Stimulated activated CD8-positive, alpha-beta memory T cell treated with anti-CD3 and anti-CD28 coated beads, Interleukin-7, amount 100 ng/mL, for 48 hours (primary cell): ENCODE measurements at regions not wholly inside any gene's neighbourhood (a gene's known extent, or its start where the extent isn't known, plus 50 kb on each side); places are given as distances from the start of the nearest gene placed in this dataset.

ENCODE experiments used
- DNase-seq, 2 donors: peaks; one replicate each; pipeline ENCODE4 v3.0.0-alpha.2; 2020; ENCODE audit warnings: low read depth in 1 of 2; ENCODE audit errors: extremely low read depth in 1 of 2

DNA sequence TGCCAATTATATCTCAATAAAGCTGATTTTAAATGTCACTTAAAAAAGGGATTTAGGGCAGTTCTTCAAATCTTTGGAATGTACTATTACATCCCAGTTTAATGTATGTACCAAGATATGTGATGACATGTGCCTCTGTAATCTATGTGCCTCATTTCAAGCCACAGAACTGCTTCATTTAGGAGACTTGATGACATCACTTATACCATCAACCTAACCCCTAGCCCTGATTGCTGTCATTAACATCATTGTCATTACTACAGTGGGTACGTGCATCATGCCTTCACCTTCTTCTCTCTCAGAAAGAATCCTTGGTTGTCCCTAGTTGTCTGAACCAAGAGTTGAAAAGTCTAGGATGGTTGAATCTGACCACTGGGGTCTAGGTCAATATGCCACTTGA, 134.3 kb upstream of the RAB11FIP2 start:
- no peak for DNase-seq

GRCh38 chr10:118175148-118175547, 128.4 kb upstream of the RAB11FIP2 start:
- no peak for DNase-seq

- DNase-seq = no peak
These were observed 126.6 kb upstream of the RAB11FIP2 start for GRCh38 chr10:118173296-118173695.

DNA sequence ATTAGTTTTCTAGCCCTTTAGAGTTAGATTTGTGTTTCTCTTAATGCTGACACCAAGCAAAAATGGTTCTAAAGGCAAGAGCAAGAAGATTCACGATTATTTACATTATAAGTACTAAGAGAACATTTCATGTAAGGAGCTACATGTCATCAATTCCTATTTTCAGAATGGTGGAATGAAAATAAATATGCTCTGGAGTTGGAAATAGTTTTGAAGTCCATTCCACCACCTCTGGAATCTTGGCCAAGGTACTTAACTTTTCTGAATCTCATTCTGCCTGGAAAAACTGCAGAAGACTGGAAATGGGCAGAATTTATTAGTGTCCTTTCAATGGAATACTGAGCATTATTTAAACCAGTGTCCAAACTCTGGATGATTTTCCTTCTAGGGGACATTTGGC, 125.1 kb upstream of the RAB11FIP2 start:
- DNase-seq = no peak

DNA sequence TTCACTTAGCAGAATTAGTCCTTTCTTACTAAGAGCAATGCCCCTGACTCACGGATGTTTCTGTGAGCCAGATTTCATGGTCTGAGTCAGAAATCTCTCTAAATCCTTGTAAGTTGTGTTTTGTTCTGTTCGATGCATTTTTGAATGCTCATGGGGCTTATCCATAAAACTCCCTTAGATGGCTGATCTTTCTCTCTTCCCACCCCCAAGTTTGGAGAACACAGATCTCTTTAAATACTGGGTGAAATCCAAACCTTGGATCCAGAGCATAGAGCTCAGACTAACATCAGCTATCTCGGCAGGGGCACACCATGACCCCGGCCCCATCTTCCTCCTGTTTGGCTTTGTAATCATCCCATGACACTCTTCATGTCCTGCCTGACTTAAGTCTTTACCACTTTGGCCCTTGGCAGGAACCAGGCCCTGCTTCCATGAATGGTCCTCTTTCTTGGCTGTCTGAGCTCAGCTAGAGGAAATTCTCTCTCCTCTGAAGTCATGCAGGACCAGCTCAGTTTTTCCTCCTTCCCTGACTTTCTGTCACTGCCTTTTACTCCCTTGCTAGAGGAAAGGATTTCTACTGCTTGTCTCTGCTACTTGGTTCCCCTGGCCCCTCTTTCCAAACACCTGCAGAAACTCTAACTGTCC, 120.4 kb upstream of the RAB11FIP2 start:
- no peak for DNase-seq

DNA sequence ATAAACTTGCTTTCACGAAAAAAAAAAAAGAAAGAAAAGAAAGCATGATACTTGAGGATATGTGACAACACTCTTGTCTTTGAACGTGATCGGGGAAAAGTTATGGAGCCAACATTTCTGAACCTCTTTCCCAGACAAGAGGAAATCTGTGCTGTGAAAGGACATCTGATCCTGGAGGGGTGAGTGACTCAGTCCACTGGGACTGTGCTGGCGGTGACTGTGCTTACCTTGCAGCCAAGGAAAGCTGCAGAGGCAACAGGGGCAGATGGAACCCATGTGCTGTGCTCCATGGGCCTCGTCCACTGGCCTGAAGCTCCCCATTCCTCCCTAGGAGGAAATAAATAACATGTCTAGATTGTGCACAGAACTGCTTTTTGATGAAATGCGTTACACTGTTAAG, 116.5 kb upstream of the RAB11FIP2 start:
- DNase-seq = no peak

DNA sequence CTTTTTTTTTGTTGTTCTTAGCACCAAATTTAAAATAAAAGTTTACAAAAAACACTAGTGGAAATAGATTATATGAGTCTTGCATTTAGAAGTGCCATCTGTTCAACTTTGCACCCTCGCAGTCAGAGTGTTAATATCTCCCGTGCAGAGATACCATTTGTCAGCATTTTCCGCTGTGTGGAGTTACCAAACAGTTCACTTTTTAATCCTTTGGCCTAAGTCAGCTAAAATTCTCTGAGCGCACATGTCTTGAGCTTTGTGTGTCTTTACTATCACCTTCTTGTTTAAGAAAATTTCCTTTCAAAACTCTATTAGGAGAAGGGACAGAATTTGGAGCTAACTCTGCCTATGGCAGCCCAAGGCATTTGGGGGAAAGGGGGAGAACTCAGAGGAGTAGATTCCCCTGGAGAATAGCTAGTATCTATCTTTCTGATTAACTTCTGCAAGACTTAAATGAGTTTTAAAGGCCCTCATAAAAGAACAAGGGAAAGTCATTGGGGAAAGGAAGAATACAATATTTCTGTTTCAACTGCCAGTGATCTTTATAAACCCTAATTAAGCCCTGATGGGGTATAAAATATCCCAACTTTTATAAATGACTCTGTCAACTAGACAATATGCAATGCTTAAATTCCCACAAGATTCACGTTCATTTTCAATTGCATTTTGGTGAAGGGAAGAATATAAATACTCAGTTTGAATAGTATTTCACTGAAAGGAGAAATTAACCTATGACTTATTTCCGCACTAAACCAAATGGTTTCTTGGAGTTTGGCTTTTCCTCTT, 114.9 kb upstream of the RAB11FIP2 start:
- no peak for DNase-seq

DNA sequence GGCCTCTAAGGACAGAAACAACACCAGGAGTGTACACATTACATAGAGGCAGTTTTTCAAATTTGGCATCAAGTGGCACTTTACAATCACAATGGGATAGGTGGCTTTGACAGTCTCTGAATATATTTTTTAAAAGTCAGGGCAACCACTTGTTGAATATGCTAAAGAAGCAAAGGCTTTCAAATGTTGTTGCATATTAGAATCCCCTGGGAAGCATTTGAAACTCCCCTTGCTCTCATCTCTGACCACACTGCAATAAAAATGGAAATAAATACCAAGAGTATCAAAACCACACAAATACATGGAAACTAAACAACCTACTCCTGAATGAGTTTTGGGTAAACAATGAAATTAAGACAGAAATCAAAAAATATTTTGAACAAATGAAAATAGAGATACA, 106.5 kb upstream of the RAB11FIP2 start:
- DNase-seq = no peak

DNA sequence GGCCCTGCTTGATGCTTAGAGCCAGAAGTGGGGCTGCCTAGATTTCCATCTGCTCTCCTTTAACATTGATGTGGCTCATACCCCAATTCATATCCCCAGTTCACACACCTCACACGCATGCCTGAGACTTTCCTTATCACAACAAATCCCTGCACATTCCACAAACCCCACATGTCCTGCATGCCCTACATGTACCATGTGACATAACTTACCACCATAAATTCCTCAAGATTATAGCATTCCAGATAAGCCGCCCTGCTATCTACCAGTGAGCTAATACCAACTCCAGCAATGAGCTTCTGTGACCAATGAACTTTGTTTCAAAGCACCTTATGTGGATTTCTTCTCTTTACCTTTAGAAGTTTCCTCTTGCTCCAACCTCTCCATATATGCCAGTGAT, 104.7 kb upstream of the RAB11FIP2 start:
- DNase-seq = no peak

DNA sequence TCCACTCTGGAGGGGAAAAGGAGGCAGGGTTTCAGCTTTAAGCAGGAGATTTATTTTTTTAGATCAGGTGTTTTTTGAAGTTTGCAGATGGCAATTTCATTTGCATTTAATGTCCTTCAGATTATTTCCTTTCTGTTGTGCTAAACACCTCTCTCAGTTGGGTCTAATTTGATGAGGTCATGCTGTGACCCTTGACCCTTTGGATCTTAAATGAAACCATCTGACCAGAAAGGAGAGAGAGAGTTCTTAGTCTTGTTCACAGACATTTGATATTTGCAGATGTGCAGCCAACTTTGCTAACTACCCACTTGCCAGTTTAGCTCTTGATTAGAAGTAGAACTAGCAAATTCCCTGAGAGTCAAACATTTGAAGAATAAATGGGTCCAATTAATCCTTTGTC, 101.5 kb upstream of the RAB11FIP2 start:
- DNase-seq = no peak

DNA sequence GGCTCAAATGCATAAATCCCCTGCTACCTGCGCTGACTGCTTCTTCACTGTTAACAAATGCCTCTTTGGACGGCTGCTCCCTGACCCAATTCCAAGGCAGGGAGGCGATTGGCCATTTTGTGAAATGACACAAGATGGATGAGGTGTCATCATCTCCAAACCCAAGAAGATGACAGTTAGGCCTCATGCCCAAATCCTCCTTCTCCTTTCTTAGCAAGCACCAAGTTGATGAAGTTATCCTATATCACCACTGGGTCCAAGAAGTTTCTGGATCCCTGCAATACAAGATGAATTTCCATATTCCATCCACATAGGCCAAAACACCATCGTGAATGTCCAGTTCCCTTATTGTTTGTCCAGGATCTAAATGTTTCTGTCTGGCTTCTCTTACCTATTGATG, 98.5 kb upstream of the RAB11FIP2 start:
- DNase-seq = no peak

- DNase-seq = no peak
These were observed 94.7 kb upstream of the RAB11FIP2 start for GRCh38 chr10:118141471-118141870.

DNA sequence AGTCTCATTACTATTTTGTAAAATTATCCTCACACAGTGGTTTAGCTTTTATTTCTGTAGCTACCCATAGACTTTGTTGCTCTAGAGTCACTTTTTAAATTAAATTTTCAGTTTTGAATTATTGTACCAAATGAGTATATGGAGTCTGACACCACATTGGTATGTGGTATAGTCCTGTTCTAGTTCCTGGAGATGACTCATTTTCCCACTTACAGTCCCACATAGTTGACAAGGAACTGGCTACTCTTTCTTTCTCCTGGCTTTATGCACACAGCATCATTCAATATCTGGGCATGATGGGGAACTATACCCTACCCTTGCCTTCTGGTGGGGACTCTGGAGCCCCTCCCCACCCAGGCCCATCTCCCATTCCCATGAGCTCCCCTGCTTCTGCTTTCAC, 92.6 kb upstream of the RAB11FIP2 start:
- no peak for DNase-seq

DNA sequence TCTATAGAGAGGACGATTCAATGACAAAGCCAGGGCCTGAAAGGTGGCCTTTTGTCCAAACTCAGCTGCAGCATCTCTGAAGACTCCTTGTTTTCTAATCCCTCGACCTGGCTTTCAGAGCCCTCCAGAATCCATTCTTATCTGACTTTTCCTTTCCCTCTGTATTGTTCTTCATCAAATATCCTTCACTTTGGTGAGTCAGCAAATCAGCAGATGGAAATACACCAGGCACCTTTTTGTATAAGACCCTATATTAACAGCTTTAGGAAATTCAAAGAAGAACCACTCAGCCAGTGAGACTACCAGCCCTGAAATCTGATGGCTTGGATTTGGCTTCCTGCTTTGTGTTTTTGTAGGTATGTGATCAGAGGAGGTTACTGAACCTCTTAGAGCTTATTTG, 81.9 kb upstream of the RAB11FIP2 start:
- DNase-seq = no peak

- no peak for DNase-seq
These were observed 72.0 kb upstream of the RAB11FIP2 start for GRCh38 chr10:118118716-118119115.

DNA sequence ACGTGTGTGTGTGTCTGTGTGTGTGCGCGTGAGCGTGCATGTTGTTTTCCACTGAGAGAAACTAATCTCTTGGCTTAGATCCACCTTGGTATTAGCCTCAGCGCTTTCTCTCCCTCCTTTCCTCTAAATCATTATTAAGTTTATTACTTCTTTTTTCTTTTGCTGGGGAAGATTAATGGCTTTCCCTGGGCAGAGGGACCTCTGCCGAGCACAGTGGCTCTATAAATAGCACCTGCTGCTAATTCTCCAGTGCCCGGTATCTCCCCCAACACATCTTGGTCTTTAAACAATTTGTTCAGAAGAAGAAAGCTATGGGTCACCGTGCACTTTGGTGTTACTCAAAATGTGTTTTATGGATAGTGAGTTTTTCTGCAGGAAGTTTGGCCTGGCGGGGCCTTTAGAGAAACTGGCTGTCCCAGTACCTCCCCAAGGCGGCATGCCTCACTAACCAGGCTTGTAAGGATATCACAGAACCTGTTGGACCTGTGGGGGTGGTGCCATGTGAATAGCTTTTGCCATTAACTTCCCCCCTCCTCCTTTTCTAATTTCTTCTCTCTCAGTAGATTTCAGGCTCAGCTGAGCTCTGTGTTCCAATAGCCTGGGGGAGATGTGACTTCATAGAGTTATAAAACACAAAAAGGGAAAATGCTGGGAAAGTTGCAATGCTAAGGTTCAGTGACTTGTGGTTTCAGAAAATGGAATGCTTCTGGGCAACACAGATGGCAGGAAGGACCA, 70.1 kb upstream of the RAB11FIP2 start:
- DNase-seq = no peak

GRCh38 chr10:118116362-118116714, 69.6 kb upstream of the RAB11FIP2 start:
- no peak for DNase-seq

DNA sequence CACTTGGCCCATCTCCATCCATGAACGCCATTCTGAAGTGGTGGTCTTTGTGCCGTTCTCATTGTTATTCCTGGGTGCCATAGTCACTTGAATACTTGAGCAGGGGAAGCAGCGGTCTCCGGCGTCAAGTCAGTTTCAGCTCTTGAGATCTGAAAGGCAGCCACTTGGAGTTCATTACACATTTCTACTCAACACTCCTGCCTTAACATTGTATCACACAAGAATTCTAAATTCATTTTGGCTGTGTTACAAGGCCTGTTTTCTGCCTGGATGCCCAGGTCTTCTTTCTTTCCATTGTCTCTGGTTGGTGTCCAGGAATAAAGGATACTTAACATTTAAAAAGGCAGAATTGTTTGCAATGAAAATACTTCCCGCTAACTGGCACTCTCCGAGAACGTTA, 69.0 kb upstream of the RAB11FIP2 start:
- no peak for DNase-seq

GRCh38 chr10:118114992-118115391, 68.3 kb upstream of the RAB11FIP2 start:
- DNase-seq = no peak

DNA sequence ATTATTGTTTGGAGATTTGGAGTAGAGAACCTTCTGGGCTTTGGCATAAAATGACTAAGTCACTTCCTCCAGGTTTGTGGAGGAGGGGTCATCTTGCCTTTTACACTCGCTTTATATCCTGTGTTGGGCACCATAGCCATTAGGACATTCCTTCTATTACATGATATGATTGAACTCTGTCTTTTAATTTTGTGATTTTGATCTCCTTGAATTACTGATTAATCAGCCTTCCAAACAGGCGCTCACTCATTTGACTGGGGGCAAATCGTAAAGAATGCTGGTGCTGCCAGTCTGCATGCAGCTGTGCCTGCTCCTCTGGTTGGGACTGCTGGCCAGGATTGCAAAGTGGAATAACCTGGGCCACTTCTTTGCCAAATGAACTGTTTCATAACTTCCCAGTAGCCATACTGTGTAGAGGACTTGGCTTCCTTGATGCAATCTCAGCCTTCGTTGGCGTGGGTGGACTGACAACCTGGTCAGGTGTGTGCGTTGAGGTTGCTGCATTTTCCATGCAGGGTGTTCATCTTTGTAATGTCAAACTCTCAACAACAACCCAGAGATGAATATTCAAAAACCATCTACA, 65.9 kb upstream of the RAB11FIP2 start:
- no peak for DNase-seq

GRCh38 chr10:118110750-118111149, 64.0 kb upstream of the RAB11FIP2 start:
- DNase-seq = no peak
